ENCODE measurements at regions not wholly inside any gene's neighbourhood (a gene's known extent, or its start where the extent isn't known, plus 50 kb on each side); places are given as distances from the start of the nearest gene placed in this dataset.

- no peak for TF ChIP-seq ESRRG (CRISPR knock-in tag; IDR thresholded peaks at IDR 0.05)
- TF ChIP-seq, protein P1, sequence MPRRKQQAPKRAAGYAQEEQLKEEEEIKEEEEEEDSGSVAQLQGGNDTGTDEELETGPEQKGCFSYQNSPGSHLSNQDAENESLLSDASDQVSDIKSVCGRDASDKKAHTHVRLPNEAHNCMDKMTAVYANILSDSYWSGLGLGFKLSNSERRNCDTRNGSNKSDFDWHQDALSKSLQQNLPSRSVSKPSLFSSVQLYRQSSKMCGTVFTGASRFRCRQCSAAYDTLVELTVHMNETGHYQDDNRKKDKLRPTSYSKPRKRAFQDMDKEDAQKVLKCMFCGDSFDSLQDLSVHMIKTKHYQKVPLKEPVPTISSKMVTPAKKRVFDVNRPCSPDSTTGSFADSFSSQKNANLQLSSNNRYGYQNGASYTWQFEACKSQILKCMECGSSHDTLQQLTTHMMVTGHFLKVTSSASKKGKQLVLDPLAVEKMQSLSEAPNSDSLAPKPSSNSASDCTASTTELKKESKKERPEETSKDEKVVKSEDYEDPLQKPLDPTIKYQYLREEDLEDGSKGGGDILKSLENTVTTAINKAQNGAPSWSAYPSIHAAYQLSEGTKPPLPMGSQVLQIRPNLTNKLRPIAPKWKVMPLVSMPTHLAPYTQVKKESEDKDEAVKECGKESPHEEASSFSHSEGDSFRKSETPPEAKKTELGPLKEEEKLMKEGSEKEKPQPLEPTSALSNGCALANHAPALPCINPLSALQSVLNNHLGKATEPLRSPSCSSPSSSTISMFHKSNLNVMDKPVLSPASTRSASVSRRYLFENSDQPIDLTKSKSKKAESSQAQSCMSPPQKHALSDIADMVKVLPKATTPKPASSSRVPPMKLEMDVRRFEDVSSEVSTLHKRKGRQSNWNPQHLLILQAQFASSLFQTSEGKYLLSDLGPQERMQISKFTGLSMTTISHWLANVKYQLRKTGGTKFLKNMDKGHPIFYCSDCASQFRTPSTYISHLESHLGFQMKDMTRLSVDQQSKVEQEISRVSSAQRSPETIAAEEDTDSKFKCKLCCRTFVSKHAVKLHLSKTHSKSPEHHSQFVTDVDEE (CRISPR knock-in tag; IDR thresholded peaks at IDR 0.05) = no peak
- TF ChIP-seq ZC3H10 (CRISPR knock-in tag; IDR thresholded peaks at IDR 0.05) = no peak
- no peak for TF ChIP-seq RARB (CRISPR knock-in tag; IDR thresholded peaks at IDR 0.05)
- no peak for TF ChIP-seq ZNF8 (CRISPR knock-in tag; IDR thresholded peaks at IDR 0.05)
- no peak for TF ChIP-seq PPARA (CRISPR knock-in tag; IDR thresholded peaks at IDR 0.05; ENCODE audit: borderline replicate concordance)
- no peak for TF ChIP-seq ARNTL (CRISPR knock-in tag; IDR thresholded peaks at IDR 0.05; ENCODE audit: borderline replicate concordance, low read depth)
- TF ChIP-seq ZFP30 (CRISPR knock-in tag; IDR thresholded peaks at IDR 0.05) = no peak
Measured at GRCh38 chr4:20433097-20433705, 181.5 kb downstream of the SLIT2 start.
